ENCODE measurements at regions not wholly inside any gene's neighbourhood (a gene's known extent, or its start where the extent isn't known, plus 50 kb on each side); places are given as distances from the start of the nearest gene placed in this dataset.
"Not testable (repeated sequence)": the region's sequence is repeated elsewhere in the genome, so short reads cannot be mapped to it uniquely, and the experiment has no call there.

DNA sequence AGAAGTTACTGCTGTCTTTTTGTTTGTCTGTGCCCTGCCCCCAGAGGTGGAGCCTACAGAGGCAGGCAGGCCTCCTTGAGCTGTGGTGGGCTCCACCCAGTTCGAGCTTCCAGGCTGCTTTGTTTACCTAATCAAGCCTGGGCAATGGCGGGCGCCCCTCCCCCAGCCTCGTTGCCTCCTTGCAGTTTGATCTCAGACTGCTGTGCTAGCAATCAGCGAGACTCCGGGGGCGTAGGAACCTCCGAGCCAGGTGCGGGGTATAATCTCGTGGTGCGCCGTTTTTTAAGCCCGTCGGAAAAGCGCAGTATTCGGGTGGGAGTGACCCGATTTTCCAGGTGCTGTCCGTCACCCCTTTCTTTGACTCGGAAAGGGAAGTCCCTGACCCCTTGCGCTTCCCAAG lies 335.6 kb downstream of the ADGRL2 start:
- TF ChIP-seq, protein P1, sequence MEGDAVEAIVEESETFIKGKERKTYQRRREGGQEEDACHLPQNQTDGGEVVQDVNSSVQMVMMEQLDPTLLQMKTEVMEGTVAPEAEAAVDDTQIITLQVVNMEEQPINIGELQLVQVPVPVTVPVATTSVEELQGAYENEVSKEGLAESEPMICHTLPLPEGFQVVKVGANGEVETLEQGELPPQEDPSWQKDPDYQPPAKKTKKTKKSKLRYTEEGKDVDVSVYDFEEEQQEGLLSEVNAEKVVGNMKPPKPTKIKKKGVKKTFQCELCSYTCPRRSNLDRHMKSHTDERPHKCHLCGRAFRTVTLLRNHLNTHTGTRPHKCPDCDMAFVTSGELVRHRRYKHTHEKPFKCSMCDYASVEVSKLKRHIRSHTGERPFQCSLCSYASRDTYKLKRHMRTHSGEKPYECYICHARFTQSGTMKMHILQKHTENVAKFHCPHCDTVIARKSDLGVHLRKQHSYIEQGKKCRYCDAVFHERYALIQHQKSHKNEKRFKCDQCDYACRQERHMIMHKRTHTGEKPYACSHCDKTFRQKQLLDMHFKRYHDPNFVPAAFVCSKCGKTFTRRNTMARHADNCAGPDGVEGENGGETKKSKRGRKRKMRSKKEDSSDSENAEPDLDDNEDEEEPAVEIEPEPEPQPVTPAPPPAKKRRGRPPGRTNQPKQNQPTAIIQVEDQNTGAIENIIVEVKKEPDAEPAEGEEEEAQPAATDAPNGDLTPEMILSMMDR (conservative IDR thresholded peaks at IDR 0.05): not testable (repeated sequence)
- not testable (repeated sequence) for TF ChIP-seq ZFX (IDR thresholded peaks at IDR 0.05)

Measured in C4-2B (cell line).